IMR-90 (cell line): ENCODE measurements at regions not wholly inside any gene's neighbourhood (a gene's known extent, or its start where the extent isn't known, plus 50 kb on each side); places are given as distances from the start of the nearest gene placed in this dataset.

Experiments used
- ATAC-seq: fragments of 200-7000 bp; cut with Tn5 transposase; 2 replicates; pipeline ENCODE4 v1.9.1; 2020; ENCODE audit warnings: low read depth, mild to moderate bottlenecking, moderate library complexity
- BruUV-seq: library from RNA; stranded (reverse); fragments of 400-500 nt; replicated peaks from 2 replicates; lab custom pipeline; 2021; lab: Mats Ljungman, UMichigan
- CTCF ChIA-PET: fragments of 300-600 bp; formaldehyde crosslinking; extraction: SDS; loops from one replicate; lab custom pipeline; 2021; ENCODE audit warnings: antibody characterized with exemption; lab: Yijun Ruan, JAX
- POLR2A ChIA-PET: fragments of 300-600 bp; sonication (Branson Sonifier 250); formaldehyde crosslinking; loops from one replicate; lab custom pipeline; 2022; ENCODE audit warnings: antibody characterized with exemption; ENCODE audit not compliant: unreplicated experiment; lab: Charles Lee
- DNase-seq: peaks from one replicate; pipeline ENCODE4 v3.0.0; 2013
- H2AFZ ChIP-seq: replicated peaks from 2 replicates; pipeline ENCODE3; 2013; ENCODE audit warnings: low read length, mild to moderate bottlenecking; ENCODE audit not compliant: poor library complexity
- H2AK5ac ChIP-seq: 2 replicates; pipeline ENCODE4 v1.6.1; 2013; ENCODE audit warnings: low read depth, low read length, inconsistent platforms
- H2AK9ac ChIP-seq: replicated peaks from 2 replicates; pipeline ENCODE3; 2013; ENCODE audit warnings: mild to moderate bottlenecking, low read depth, low read length, moderate library complexity; ENCODE audit not compliant: poor library complexity
- H2BK120ac ChIP-seq: 2 replicates; pipeline ENCODE4 v1.6.1; 2013; ENCODE audit warnings: low read depth, low read length, inconsistent platforms
- H2BK15ac ChIP-seq: 3 replicates; pipeline ENCODE4 v1.6.1; 2013; ENCODE audit warnings: low read depth, low read length, inconsistent platforms
- H2BK20ac ChIP-seq: 2 replicates; pipeline ENCODE4 v1.6.1; 2013; ENCODE audit warnings: low read depth, mild to moderate bottlenecking, inconsistent platforms, low read length, moderate library complexity
- H2BK5ac ChIP-seq: 2 replicates; pipeline ENCODE4 v1.6.1; 2013; ENCODE audit warnings: mild to moderate bottlenecking, low read depth, low read length, inconsistent platforms; ENCODE audit not compliant: poor library complexity, severe bottlenecking
- H3K14ac ChIP-seq: replicated peaks from 2 replicates; pipeline ENCODE4 v1.6.1; 2013; ENCODE audit warnings: low read depth, low read length, inconsistent platforms
- H3K18ac ChIP-seq: 2 replicates; pipeline ENCODE4 v1.6.1; 2013; ENCODE audit warnings: low read depth, low read length, control low read depth
- H3K23ac ChIP-seq: 2 replicates; pipeline ENCODE4 v1.6.1; 2013; ENCODE audit warnings: low read depth, low read length, inconsistent platforms
- H3K27ac ChIP-seq: 2 replicates; pipeline ENCODE4 v1.5.1; 2013; ENCODE audit warnings: mild to moderate bottlenecking, control low read depth, low read length; ENCODE audit not compliant: insufficient read depth
- H3K27me3 ChIP-seq: 2 replicates; pipeline ENCODE4 v1.6.1; 2013; ENCODE audit warnings: low read length; ENCODE audit not compliant: control insufficient read depth, insufficient read depth
- H3K36me3 ChIP-seq: 2 replicates; pipeline ENCODE4 v1.6.1; 2013; ENCODE audit warnings: low read length, mixed read lengths; ENCODE audit not compliant: control insufficient read depth, insufficient read depth
- H3K4ac ChIP-seq: 2 replicates; pipeline ENCODE4 v1.6.1; 2013; ENCODE audit warnings: low read depth, low read length, inconsistent platforms
- H3K4me1 ChIP-seq: 2 replicates; pipeline ENCODE4 v1.6.1; 2013; ENCODE audit warnings: low read length, mixed read lengths; ENCODE audit not compliant: control insufficient read depth, insufficient read depth
- H3K4me2 ChIP-seq: 2 replicates; pipeline ENCODE4 v1.6.1; 2013; ENCODE audit warnings: low read depth, mild to moderate bottlenecking, control low read depth, low read length, moderate library complexity
- H3K4me3 ChIP-seq: 2 replicates; pipeline ENCODE4 v1.5.1; 2013; ENCODE audit warnings: low read depth, mild to moderate bottlenecking, control low read depth, low read length, moderate library complexity; ENCODE audit not compliant: insufficient read depth
- H3K56ac ChIP-seq: 2 replicates; pipeline ENCODE4 v1.6.1; 2013; ENCODE audit warnings: low read length, inconsistent platforms; ENCODE audit not compliant: insufficient read depth; ENCODE audit errors: extremely low read depth
- H3K79me1 ChIP-seq, 2 experiments: 2 replicates each; pipeline ENCODE4 v1.6.1; 2013; ENCODE audit warnings: low read length in 2 of 2, inconsistent platforms in 1 of 2, low read depth in 1 of 2
- H3K9ac ChIP-seq: 2 replicates; pipeline ENCODE4 v1.6.1; 2013; ENCODE audit warnings: low read depth, low read length, control low read depth
- H3K9me1 ChIP-seq: 2 replicates; pipeline ENCODE4 v1.6.1; 2013; ENCODE audit warnings: low read length, inconsistent platforms; ENCODE audit not compliant: insufficient read depth
- H3K9me3 ChIP-seq: 2 replicates; pipeline ENCODE4 v1.6.1; 2013; ENCODE audit warnings: low read length; ENCODE audit not compliant: control insufficient read depth, insufficient read depth
- H4K20me1 ChIP-seq: 2 replicates; pipeline ENCODE4 v1.6.1; 2013; ENCODE audit warnings: low read length, inconsistent platforms; ENCODE audit not compliant: insufficient read depth
- H4K5ac ChIP-seq: 2 replicates; pipeline ENCODE4 v1.6.1; 2013; ENCODE audit warnings: mild to moderate bottlenecking, low read depth, low read length, control low read depth
- H4K8ac ChIP-seq, 2 experiments: 2 replicates each; pipeline ENCODE4 v1.6.1; 2013; ENCODE audit warnings: low read depth in 2 of 2, low read length in 2 of 2, control low read depth in 1 of 2, inconsistent platforms in 1 of 2
- H4K91ac ChIP-seq: 2 replicates; pipeline ENCODE4 v1.6.1; 2013; ENCODE audit warnings: low read depth, low read length, inconsistent platforms; ENCODE audit not compliant: insufficient read depth
- BHLHE40 ChIP-seq: fragments of 150-350 bp; IDR thresholded peaks from 2 replicates; pipeline ENCODE4 v1.6.1; 2016; ENCODE audit warnings: mild to moderate bottlenecking, low read depth, low read length
- CEBPB ChIP-seq: IDR thresholded peaks from 2 replicates; pipeline ENCODE4 v1.6.1; 2012; ENCODE audit warnings: low read depth, low read length, improper control_type of control experiment
- CHD1 ChIP-seq: IDR thresholded peaks from 2 replicates; pipeline ENCODE4 v1.6.1; 2012; ENCODE audit warnings: low read depth, low read length, improper control_type of control experiment
- FOS ChIP-seq: fragments of 150-350 bp; IDR thresholded peaks from 2 replicates; pipeline ENCODE4 v1.6.1; 2016; ENCODE audit warnings: low read depth, low read length
- MAFK ChIP-seq: IDR thresholded peaks from 2 replicates; pipeline ENCODE4 v1.6.1; 2012; ENCODE audit warnings: low read depth, low read length, improper control_type of control experiment
- MAZ ChIP-seq: IDR thresholded peaks from 2 replicates; pipeline ENCODE4 v1.6.1; 2012; ENCODE audit warnings: low read depth, mild to moderate bottlenecking, low read length, improper control_type of control experiment, moderate library complexity, borderline replicate concordance
- MXI1 ChIP-seq: IDR thresholded peaks from 2 replicates; pipeline ENCODE4 v1.6.1; 2012; ENCODE audit warnings: low read depth, mild to moderate bottlenecking, low read length, moderate library complexity, borderline replicate concordance
- NFE2L2 ChIP-seq: fragments of 150-350 bp; IDR thresholded peaks from 2 replicates; pipeline ENCODE4 v1.6.1; 2016; ENCODE audit warnings: low read depth, mild to moderate bottlenecking, low read length
- POLR2A ChIP-seq: IDR thresholded peaks from 2 replicates; pipeline ENCODE4 v1.6.1; 2012; ENCODE audit warnings: mild to moderate bottlenecking, low read depth, low read length
- RCOR1 ChIP-seq: IDR thresholded peaks from 2 replicates; pipeline ENCODE4 v1.6.1; 2012; ENCODE audit warnings: mild to moderate bottlenecking, low read length, improper control_type of control experiment; ENCODE audit not compliant: insufficient replicate concordance
- RFX5 ChIP-seq: IDR thresholded peaks from 2 replicates; pipeline ENCODE4 v1.8.0; 2012; ENCODE audit warnings: low read depth, mild to moderate bottlenecking, low read length, moderate library complexity
- SMC3 ChIP-seq: fragments of 150-350 bp; IDR thresholded peaks from 2 replicates; pipeline ENCODE4 v1.6.1; 2016; ENCODE audit warnings: low read depth, mild to moderate bottlenecking, antibody characterized with exemption, low read length, moderate library complexity
- USF2 ChIP-seq: fragments of 150-350 bp; IDR thresholded peaks from 2 replicates; pipeline ENCODE4 v1.6.1; 2017; ENCODE audit warnings: mild to moderate bottlenecking, antibody characterized with exemption, low read length, low read depth
- WGBS, 2 experiments: methylation state at CpG; one replicate each; pipeline versions ENCODE4 v1.1.5 to v1.1.7; 2013; ENCODE audit warnings: missing lambda C conversion rate in 2 of 2; ENCODE audit not compliant: insufficient read length in 1 of 2; ENCODE audit errors: extremely low coverage in 2 of 2; 5-methylcytosine and 5-hydroxymethylcytosine counted together
- dilution Hi-C: fragments of 300-500 bp; cut with HindIII; formaldehyde crosslinking; loops from one replicate; pipeline ENCODE4 v1.14.3; 2018; ENCODE audit warnings: low sequenced_read_pairs; ENCODE audit not compliant: unreplicated experiment
- in situ Hi-C: fragments of 300-500 bp; cut with MboI; formaldehyde crosslinking; loops from 3 replicates; pipeline ENCODE4 v1.14.3; 2019; ENCODE audit warnings: low sequenced_read_pairs, inconsistent platforms, mixed read lengths
- intact Hi-C: fragments of 100-400 bp; cut with micrococcal nuclease; formaldehyde crosslinking; loops from 2 replicates; pipeline ENCODE4 v1.10.0; 2022
- TF ChIP-seq, protein P1 (sequence below): conservative IDR thresholded peaks from 2 replicates; pipeline ENCODE4 v1.5.1; 2012; ENCODE audit warnings: mild to moderate bottlenecking, low read depth, low read length, improper control_type of control experiment

DNA sequence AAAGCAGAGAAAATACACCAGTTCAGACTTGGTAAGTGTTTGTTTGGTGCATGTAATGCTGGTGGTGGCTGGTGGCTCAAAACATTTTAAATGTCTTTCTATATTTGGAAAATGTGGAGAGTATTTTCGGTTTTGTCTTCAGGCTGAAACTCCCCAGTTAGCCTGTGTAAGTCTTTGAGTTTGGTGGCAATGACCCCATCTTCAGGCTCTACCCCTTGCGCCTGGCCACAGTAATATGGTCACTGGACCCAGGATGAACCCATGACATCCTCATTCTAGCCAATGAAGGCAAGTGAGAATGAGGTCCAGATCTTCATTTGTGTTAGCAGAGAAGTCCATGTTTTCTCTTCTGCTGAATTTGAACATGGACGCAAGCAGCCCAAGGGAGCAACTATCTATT, 422.6 kb downstream of the BRINP1 start:
- Histone ChIP-seq H3K9me3 (peaks cover 15% of the 10 kb centered on the region), H2BK120ac (no peak overlapping the region), H3K4me1 (no peaks in the 10 kb centered on the region), H4K5ac (no peak overlapping the region), H2BK5ac (no peak overlapping the region), H4K8ac (no peak overlapping the region), H4K20me1 (no peaks in the 10 kb centered on the region), H3K4me3 (no peak overlapping the region), H3K36me3 (no peaks in the 10 kb centered on the region), H2BK15ac (no peak overlapping the region), H3K27me3 (no peaks in the 10 kb centered on the region), H3K18ac (no peak overlapping the region), H4K91ac (no peak overlapping the region), H2AK5ac (no peak overlapping the region), H2AFZ (no peak overlapping the region), H3K9me1 (no peaks in the 10 kb centered on the region), H3K9ac (no peak overlapping the region), H3K4ac (no peak overlapping the region), H3K79me1 (no peaks in the 10 kb centered on the region), H3K23ac (no peak overlapping the region), H3K4me2 (no peak overlapping the region), H2BK20ac (no peak overlapping the region), H3K14ac (no peak overlapping the region), H3K27ac (no peak overlapping the region), H2AK9ac (no peak overlapping the region), H3K56ac (no peak overlapping the region)
- whole genome bisulfite sequencing, 2 experiments: no CpG with 5 or more reads among the region's 3 CpGs
- ChIA-PET POLR2A (no interaction called here), CTCF (no interaction called here)
- intact Hi-C loops: no loop called here
- in situ Hi-C loops: no loop called here
- BruUV-seq: no TSS peak
- dilution Hi-C loops: no loop called here
- ATAC-seq (no peak), DNase-seq (no peak)
- TF ChIP-seq MAZ (no peak), NFE2L2 (no peak), MAFK (no peak), SMC3 (no peak), CHD1 (no peak), MXI1 (no peak), RFX5 (no peak), POLR2A (no peak), FOS (no peak), USF2 (no peak), BHLHE40 (no peak), RCOR1 (no peak), CEBPB (no peak)
- TF ChIP-seq, protein P1, sequence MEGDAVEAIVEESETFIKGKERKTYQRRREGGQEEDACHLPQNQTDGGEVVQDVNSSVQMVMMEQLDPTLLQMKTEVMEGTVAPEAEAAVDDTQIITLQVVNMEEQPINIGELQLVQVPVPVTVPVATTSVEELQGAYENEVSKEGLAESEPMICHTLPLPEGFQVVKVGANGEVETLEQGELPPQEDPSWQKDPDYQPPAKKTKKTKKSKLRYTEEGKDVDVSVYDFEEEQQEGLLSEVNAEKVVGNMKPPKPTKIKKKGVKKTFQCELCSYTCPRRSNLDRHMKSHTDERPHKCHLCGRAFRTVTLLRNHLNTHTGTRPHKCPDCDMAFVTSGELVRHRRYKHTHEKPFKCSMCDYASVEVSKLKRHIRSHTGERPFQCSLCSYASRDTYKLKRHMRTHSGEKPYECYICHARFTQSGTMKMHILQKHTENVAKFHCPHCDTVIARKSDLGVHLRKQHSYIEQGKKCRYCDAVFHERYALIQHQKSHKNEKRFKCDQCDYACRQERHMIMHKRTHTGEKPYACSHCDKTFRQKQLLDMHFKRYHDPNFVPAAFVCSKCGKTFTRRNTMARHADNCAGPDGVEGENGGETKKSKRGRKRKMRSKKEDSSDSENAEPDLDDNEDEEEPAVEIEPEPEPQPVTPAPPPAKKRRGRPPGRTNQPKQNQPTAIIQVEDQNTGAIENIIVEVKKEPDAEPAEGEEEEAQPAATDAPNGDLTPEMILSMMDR: no peak
